OCI-LY1 (cell line): ENCODE measurements at regions not wholly inside any gene's neighbourhood (a gene's known extent, or its start where the extent isn't known, plus 50 kb on each side); places are given as distances from the start of the nearest gene placed in this dataset.

Source experiments
- H2AFZ ChIP-seq: fragments of 200-600 bp; sonication (generic), shearing (Covaris generic); 2 replicates; pipeline ENCODE4 v1.6.0; 2014; ENCODE audit warnings: antibody characterized with exemption, mild to moderate bottlenecking, low read length
- H3F3A ChIP-seq: fragments of 200-600 bp; sonication (generic), shearing (Covaris generic); 2 replicates; pipeline ENCODE4 v1.6.0; 2014; ENCODE audit warnings: mild to moderate bottlenecking, antibody characterized with exemption, low read length, moderate library complexity; ENCODE audit not compliant: insufficient read depth
- H3K27ac ChIP-seq: fragments of 200-600 bp; sonication (generic); 2 replicates; pipeline ENCODE4 v1.5.1; 2014; ENCODE audit warnings: low read length, mixed run types, mild to moderate bottlenecking, low read depth; ENCODE audit not compliant: poor library complexity, severe bottlenecking
- H3K27me3 ChIP-seq: fragments of 200-600 bp; sonication (generic); 2 replicates; pipeline ENCODE4 v1.6.0; 2014; ENCODE audit warnings: antibody characterized with exemption, mild to moderate bottlenecking, low read length, moderate library complexity; ENCODE audit not compliant: insufficient read depth
- H3K36me3 ChIP-seq: fragments of 200-600 bp; sonication (generic); 2 replicates; pipeline ENCODE4 v1.6.1; 2014; ENCODE audit warnings: mild to moderate bottlenecking, antibody characterized with exemption, low read length, moderate library complexity, mixed read lengths; ENCODE audit not compliant: insufficient read depth
- H3K4me1 ChIP-seq: fragments of 200-600 bp; sonication (generic); 2 replicates; pipeline ENCODE4 v1.5.1; 2014; ENCODE audit warnings: mild to moderate bottlenecking, low read length, moderate library complexity; ENCODE audit not compliant: insufficient read depth, severe bottlenecking
- H3K4me2 ChIP-seq: fragments of 200-600 bp; sonication (generic), shearing (Covaris generic); 2 replicates; pipeline ENCODE4 v1.6.1; 2014; ENCODE audit warnings: low read length
- H3K4me3 ChIP-seq: fragments of 200-600 bp; sonication (generic); 2 replicates; pipeline ENCODE4 v1.5.1; 2014; ENCODE audit warnings: low read length, low read depth, mild to moderate bottlenecking, mixed read lengths; ENCODE audit not compliant: poor library complexity, severe bottlenecking
- H3K79me2 ChIP-seq: fragments of 200-600 bp; shearing (Covaris generic); 2 replicates; pipeline ENCODE4 v1.6.1; 2016; ENCODE audit warnings: mixed run types, low read length, mixed read lengths; ENCODE audit not compliant: insufficient read depth
- H3K9ac ChIP-seq: fragments of 200-600 bp; sonication (generic), shearing (Covaris generic); 2 replicates; pipeline ENCODE4 v1.6.1; 2014; ENCODE audit warnings: mild to moderate bottlenecking, low read length, mixed read lengths
- H3K9me2 ChIP-seq: fragments of 200-600 bp; sonication (generic), shearing (Covaris generic); 2 replicates; pipeline ENCODE4 v1.6.1; 2014; ENCODE audit warnings: low read depth, mild to moderate bottlenecking, low read length, mixed read lengths
- H3K9me3 ChIP-seq: fragments of 200-600 bp; shearing (Covaris generic); 2 replicates; pipeline ENCODE4 v1.6.1; 2014; ENCODE audit warnings: low read length, mixed read lengths
- H4K20me1 ChIP-seq: fragments of 200-600 bp; sonication (generic), shearing (Covaris generic); 2 replicates; pipeline ENCODE4 v1.6.0; 2016; ENCODE audit warnings: mild to moderate bottlenecking, low read length; ENCODE audit not compliant: insufficient read depth
- CTCF ChIP-seq: fragments of 200-600 bp; sonication (generic), shearing (Covaris generic); IDR thresholded peaks from 2 replicates; pipeline ENCODE4 v1.5.1; 2017; ENCODE audit warnings: mild to moderate bottlenecking, antibody characterized with exemption, low read length, moderate library complexity, mixed read lengths
- EZH2 ChIP-seq: fragments of 200-600 bp; sonication (generic), shearing (Covaris generic); IDR thresholded peaks from 2 replicates; pipeline ENCODE4 v1.8.0; 2017; ENCODE audit warnings: borderline replicate concordance, mixed run types, mild to moderate bottlenecking, antibody characterized with exemption, low read length, moderate library complexity, mixed read lengths

GRCh38 chr7:94195813-94196212, 191.7 kb upstream of the BET1 start:
- Histone ChIP-seq H3K4me3 (no peak overlapping the region), H3F3A (no peaks in the 10 kb centered on the region), H4K20me1 (no peaks in the 10 kb centered on the region), H3K27me3 (no peaks in the 10 kb centered on the region), H3K79me2 (no peaks in the 10 kb centered on the region), H3K4me1 (no peaks in the 10 kb centered on the region), H3K9me3 (no peaks in the 10 kb centered on the region), H3K9ac (no peak overlapping the region), H3K4me2 (no peak overlapping the region), H2AFZ (no peak overlapping the region), H3K27ac (no peak overlapping the region), H3K9me2 (no peaks in the 10 kb centered on the region), H3K36me3 (no peaks in the 10 kb centered on the region)
- no peak for TF ChIP-seq CTCF
- no peak for TF ChIP-seq EZH2

- no peaks in the 10 kb centered on the region for H4K20me1 ChIP-seq
- TF ChIP-seq CTCF (no peak), EZH2 (no peak)
- no peaks in the 10 kb centered on the region for H3K79me2 ChIP-seq
- no peaks in the 10 kb centered on the region for H3K9me3 ChIP-seq
- no peaks in the 10 kb centered on the region for H3F3A ChIP-seq
- no peaks in the 10 kb centered on the region for H3K4me1 ChIP-seq
- H3K27ac ChIP-seq = no peak overlapping the region
- H2AFZ ChIP-seq = no peak overlapping the region
- no peak overlapping the region for H3K4me3 ChIP-seq
- no peaks in the 10 kb centered on the region for H3K27me3 ChIP-seq
- no peaks in the 10 kb centered on the region for H3K36me3 ChIP-seq
- H3K9ac ChIP-seq = no peak overlapping the region
- H3K4me2 ChIP-seq = no peak overlapping the region
- H3K9me2 ChIP-seq = no peaks in the 10 kb centered on the region; the same call in 1 of the 2 replicates
These were observed 189.2 kb upstream of the COL1A2 start for GRCh38 chr7:94205529-94205928.

- H2AFZ ChIP-seq = 0 out of 2 replicates have a peak overlapping the region, but pooled peaks have one; percentile 44
- H3K4me1 ChIP-seq = no peaks in the 10 kb centered on the region
- no peak overlapping the region for H3K27ac ChIP-seq
- no peaks in the 10 kb centered on the region for H3K79me2 ChIP-seq
- no peak for TF ChIP-seq CTCF
- TF ChIP-seq EZH2 = no peak
- no peaks in the 10 kb centered on the region for H3F3A ChIP-seq
- no peaks in the 10 kb centered on the region for H3K36me3 ChIP-seq
- H3K4me3 ChIP-seq = no peak overlapping the region
- no peaks in the 10 kb centered on the region for H3K9me3 ChIP-seq
- H3K9me2 ChIP-seq = no peaks in the 10 kb centered on the region; the same call in 1 of the 2 replicates
- no peak overlapping the region for H3K4me2 ChIP-seq
- no peaks in the 10 kb centered on the region for H4K20me1 ChIP-seq
- H3K27me3 ChIP-seq = no peaks in the 10 kb centered on the region
- no peak overlapping the region for H3K9ac ChIP-seq
These were observed 188.4 kb upstream of the COL1A2 start for GRCh38 chr7:94206295-94206694.
